ENCODE measurements at regions not wholly inside any gene's neighbourhood (a gene's known extent, or its start where the extent isn't known, plus 50 kb on each side); places are given as distances from the start of the nearest gene placed in this dataset.
"Not testable (repeated sequence)": the region's sequence is repeated elsewhere in the genome, so short reads cannot be mapped to it uniquely, and the experiment has no call there.

- no peak for DNase-seq (ENCODE audit: low read depth)
Measured at GRCh38 chr2:236998236-236998635, 87.5 kb upstream of the COPS8 start.

- DNase-seq (ENCODE audit: low read depth) = no peak
Measured at GRCh38 chr2:236998758-236999157, 86.9 kb upstream of the COPS8 start.

DNA sequence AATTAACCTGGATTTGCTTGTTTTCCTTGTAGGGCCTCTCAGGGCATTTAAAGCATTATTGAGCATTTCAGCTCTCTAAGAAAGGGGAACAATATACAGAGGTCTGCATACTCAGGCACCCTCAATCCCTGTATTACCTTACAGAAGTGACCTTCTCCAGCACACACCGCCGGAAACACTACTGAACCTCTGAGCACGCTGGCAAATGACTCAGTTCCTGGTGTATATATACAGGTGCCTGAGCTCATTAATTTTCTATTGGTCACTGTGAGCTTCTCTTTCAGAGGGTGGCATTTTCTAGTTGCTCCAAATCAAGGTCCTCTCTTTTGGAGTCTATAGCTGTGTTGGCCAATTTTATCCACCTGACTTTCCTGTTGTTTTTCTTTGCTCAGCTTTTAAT is 85.2 kb upstream of the COPS8 start:
- DNase-seq (ENCODE audit: low read depth) = no peak

GRCh38 chr2:237005341-237005740 is 80.3 kb upstream of the COPS8 start:
- DNase-seq (ENCODE audit: low read depth) = not testable (repeated sequence)

DNA sequence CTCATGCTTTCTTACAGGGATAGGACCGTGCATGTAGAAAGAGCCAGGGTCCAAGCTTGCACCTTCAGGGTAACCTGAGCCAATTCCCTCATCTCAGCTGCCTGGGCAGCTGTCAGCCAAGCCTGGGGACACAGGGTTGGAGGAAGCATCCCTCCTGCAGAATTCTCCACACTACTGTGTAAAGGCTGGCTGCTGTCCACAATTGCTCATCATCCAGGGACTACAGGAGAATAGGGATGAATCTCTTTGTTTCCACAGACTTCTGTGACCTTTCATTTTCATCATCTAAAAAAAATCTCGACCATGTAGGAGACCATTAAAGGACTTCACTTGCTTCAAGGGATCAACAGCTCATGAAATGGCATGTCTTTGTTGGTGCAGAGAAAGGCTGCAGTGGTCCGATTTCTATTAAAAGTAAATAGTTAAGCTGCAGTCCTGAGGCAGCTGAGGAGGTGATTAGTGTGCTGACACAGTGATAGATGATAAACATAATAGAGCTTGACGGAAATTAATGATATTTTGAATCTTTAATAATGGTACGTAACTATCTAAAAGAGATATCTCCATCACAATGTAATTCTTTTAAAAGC is 74.4 kb upstream of the COPS8 start:
- DNase-seq (ENCODE audit: low read depth) = no peak

DNA sequence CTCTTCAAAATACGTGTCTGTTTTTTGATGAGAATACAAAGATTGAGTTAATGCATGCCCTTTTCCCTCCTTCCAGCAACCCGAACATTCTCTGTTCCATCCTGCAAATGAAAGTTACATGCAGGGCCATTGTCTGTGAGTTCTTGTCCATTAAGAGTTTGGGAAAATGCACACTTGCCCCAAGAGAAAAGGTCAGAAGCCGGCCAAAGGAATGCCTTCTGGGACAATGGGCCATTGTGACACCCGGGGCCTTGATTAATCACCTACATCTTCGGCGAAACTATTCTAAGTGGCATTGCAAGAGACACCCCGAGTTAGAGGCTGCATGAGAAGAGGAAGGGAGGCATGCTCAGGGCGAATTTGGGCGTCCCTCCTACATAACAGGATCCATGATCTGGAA is 73.7 kb upstream of the COPS8 start:
- no peak for DNase-seq (ENCODE audit: low read depth)

GRCh38 chr2:237012577-237013267 is 73.0 kb upstream of the COPS8 start:
- no peak for DNase-seq (ENCODE audit: low read depth)

- no peak for DNase-seq (ENCODE audit: low read depth)
Measured at GRCh38 chr2:237016121-237016915, 69.4 kb upstream of the COPS8 start.

DNA sequence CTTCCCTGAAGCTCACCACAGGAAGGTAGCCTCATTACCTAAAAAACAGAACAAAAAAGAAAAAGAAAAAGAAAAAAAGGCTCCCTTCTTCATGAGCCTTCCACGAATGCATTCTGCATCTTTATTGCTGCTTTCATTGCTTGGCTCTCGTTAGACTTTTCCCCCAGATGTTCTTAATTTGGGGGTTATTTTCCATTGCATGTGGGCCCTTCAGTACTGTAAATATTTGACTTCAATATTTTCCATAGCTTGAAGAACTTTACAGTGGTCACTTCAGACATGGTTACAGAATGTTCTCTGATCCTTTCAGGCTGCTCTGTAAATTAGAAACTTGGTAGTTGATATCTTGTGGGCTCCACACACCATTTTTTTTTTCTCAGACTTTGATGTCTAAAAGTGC is 65.6 kb upstream of the COPS8 start:
- no peak for DNase-seq (ENCODE audit: low read depth)

- DNase-seq (ENCODE audit: low read depth) = no peak
Measured at GRCh38 chr2:237022533-237022932, 63.2 kb upstream of the COPS8 start.

- no peak for DNase-seq (ENCODE audit: low read depth)
Measured at GRCh38 chr2:237024255-237024654, 61.4 kb upstream of the COPS8 start.

GRCh38 chr2:237025090-237025865 is 60.4 kb upstream of the COPS8 start:
- peak; percentile 43 for DNase-seq (ENCODE audit: low read depth)

DNA sequence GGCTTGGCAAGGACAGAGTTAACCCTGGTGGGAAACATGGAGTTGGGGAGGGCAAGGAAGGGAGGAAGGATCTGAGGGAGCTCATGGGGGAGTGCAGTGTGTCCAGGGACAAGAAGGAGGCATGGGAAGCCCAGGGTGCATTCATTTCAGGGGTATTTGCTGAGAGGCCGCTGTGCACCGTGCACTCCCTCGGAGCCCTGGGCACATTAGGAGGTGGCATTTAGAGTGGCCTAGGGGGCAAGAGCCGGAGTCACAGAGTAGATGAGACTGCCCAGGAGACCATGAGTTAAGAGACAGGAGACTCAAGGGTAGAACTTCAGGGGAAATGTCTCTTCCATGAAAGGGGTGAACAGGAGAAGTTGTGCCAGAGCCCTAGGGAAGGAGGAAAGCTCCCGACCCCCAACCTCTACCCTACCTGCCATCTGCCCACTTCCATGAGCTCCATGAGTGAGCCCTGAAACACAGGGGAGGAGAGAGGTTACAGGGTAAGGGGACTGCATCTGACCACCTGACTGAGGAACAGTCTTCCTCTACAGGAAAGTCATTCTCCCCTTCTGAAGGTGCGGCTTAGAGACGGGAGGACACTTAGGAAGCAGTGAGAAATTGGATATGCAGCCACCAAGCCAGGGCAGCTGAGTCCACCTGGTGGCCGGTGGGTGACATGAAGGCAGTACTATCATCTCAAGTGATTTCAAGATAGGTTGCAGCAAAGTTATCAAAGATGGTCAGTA is 58.5 kb upstream of the COPS8 start:
- peak; percentile 34 for DNase-seq (ENCODE audit: low read depth)

DNA sequence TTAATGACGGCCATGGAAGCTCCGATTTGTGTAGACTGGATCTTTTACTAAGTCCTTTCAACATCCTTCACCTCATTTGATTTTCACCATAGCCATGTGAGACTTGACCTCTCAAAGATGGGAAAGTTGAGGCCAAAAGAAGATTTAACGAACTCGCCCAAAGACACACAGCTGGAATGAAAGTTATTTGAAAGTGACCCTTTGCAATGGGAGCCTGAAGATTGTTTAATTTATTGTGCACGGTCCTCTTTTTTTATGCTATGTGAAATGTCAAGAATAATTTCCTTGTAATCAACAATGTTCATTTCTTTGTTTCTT is 58.0 kb upstream of the COPS8 start:
- DNase-seq (ENCODE audit: low read depth) = no peak

- DNase-seq (ENCODE audit: low read depth) = no peak
Measured at GRCh38 chr2:237030382-237030781, 55.3 kb upstream of the COPS8 start.

DNA sequence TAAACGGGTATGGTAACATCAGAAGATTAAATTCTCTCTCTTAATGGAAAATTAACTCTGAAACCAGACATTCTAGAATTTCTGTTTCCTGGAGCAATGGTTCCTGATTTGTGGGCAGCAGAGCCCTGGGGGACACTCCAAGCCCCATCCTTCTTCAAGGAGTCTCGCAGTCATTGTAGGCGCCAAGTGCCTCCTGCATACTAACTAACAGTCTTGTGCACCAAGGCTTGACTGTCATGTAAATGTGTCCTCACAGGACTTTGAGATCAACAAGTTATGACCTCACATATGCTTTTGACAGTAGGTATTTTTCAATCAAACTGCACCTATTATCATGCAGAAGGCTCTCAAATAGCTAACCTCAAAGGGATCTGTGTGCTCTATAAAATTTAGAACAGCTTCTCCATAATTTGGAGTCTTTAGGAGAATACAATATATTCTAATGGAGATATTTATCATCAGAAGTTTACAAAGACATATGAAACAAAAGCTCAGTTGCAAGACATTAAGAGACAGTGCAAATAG is 52.1 kb upstream of the COPS8 start:
- no peak for DNase-seq (ENCODE audit: low read depth)

DNA sequence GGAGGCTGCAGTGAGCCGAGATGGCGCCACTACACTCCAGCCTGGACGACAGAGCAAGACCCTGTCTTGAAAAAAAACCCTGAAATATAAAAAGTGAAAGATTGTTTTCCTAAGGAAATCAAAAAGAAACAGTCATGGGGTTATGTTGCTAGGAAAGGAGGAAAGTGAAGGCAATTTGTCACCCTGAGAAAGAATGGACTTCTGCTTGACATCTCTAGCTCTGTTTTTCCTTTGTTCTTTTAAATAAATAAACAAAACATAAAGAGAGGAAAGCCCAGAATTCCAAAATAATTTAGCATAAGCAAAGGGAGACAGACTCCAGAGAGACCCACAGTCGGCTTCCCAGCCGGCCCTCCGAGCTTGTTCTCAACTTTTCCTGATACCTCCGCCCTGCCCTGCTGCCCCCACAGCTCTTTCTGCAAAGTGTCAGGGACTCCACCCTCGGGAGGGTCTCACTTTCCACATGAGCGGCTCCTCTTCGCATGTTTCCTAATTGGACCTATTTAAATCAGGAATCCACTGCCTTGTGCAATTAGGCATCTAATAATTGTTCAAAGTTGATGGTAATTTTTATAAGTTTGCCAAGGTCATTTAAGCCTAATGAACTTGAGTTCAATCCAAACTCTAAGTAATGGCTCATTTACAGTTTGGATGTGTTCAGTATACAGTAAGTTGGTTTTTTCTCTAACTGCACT is 49.8 kb upstream of the COPS8 start:
- no peak for DNase-seq (ENCODE audit: low read depth)
